Stimulated activated naive CD8-positive, alpha-beta T cell treated with anti-CD3 and anti-CD28 coated beads, Interleukin-15, Interleukin-2, amounts not matched to agents 100 ng/mL and 50 ng/mL, for 24 hours (primary cell): ENCODE measurements at regions not wholly inside any gene's neighbourhood (a gene's known extent, or its start where the extent isn't known, plus 50 kb on each side); places are given as distances from the start of the nearest gene placed in this dataset.

Experiments used
- H3K27ac Mint-ChIP-seq: one replicate; pipeline ENCODE4 v1.8.0; 2021; ENCODE audit warnings: mild to moderate bottlenecking, mixed read lengths
- H3K27me3 Mint-ChIP-seq: one replicate; pipeline ENCODE4 v1.8.0; 2021; ENCODE audit warnings: mixed read lengths
- H3K36me3 Mint-ChIP-seq: one replicate; pipeline ENCODE4 v1.8.0; 2021; ENCODE audit warnings: low read depth, mixed read lengths
- H3K4me1 Mint-ChIP-seq: one replicate; pipeline ENCODE4 v1.8.0; 2021; ENCODE audit warnings: low read depth, mixed read lengths
- H3K4me3 Mint-ChIP-seq: one replicate; pipeline ENCODE4 v1.8.0; 2021; ENCODE audit warnings: mild to moderate bottlenecking, mixed read lengths
- H3K9me3 Mint-ChIP-seq: one replicate; pipeline ENCODE4 v1.8.0; 2021; ENCODE audit warnings: mixed read lengths

DNA sequence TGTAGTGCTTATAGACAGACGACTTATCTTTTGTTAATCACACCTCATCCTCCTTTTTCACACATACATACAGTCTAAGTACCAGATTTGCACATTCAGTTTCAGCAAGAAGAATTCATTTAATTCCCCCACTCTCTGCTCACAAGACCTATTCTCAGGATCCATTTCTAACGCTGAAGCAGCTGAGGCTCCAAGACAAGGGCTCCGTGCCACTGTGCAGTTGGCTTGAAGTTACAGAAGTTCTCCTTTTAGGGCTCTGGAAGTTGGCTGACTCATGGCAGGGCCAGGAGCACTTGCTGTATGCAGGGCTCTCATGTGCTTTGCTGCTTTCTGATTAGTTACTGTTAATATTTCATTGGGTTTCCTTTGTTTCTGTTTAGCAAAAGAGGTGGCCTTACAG, 1566.9 kb upstream of the TMEM132C start:
- H3K9me3 Mint-ChIP-seq: peaks cover 10% of the 10 kb centered on the region
- no peak overlapping the region for H3K4me3 Mint-ChIP-seq
- H3K27ac Mint-ChIP-seq: no peak overlapping the region
- no peaks in the 10 kb centered on the region for H3K4me1 Mint-ChIP-seq
- H3K36me3 Mint-ChIP-seq: no peaks in the 10 kb centered on the region
- H3K27me3 Mint-ChIP-seq: no peaks in the 10 kb centered on the region

DNA sequence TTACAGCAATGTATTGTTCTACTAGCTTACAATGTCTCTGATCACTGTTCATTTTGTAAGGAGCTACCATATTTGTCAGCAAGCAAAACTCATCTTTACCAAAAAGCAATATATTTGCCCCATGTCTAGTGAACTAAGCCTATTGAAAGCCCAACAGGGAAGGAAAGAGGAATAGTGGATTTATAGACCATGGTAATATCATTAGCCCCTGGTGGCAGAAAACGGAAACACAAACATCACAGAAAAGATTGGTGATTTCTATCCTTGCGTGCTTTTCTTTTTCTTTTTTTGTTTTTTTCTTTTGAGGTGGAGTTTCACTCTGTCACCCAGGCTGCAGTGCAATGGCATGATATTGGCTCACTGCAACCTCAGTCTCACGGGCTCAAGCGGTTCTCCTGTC, 1562.4 kb upstream of the TMEM132C start:
- H3K27ac Mint-ChIP-seq: no peak overlapping the region
- no peak overlapping the region for H3K4me3 Mint-ChIP-seq
- H3K4me1 Mint-ChIP-seq: no peaks in the 10 kb centered on the region
- H3K36me3 Mint-ChIP-seq: no peaks in the 10 kb centered on the region
- H3K9me3 Mint-ChIP-seq: peaks cover 10% of the 10 kb centered on the region
- peaks cover 3% of the 10 kb centered on the region for H3K27me3 Mint-ChIP-seq

GRCh38 chr12:126706300-126706699, 1560.7 kb upstream of the TMEM132C start:
- H3K36me3 Mint-ChIP-seq: no peaks in the 10 kb centered on the region
- peaks cover 4% of the 10 kb centered on the region for H3K9me3 Mint-ChIP-seq
- no peak overlapping the region for H3K4me3 Mint-ChIP-seq
- no peak overlapping the region for H3K27ac Mint-ChIP-seq
- no peaks in the 10 kb centered on the region for H3K4me1 Mint-ChIP-seq
- peaks cover 3% of the 10 kb centered on the region for H3K27me3 Mint-ChIP-seq

GRCh38 chr12:126708492-126708896, 1558.5 kb upstream of the TMEM132C start:
- Mint-ChIP-seq H3K4me1 (no peaks in the 10 kb centered on the region), H3K27me3 (peaks cover 3% of the 10 kb centered on the region), H3K36me3 (no peaks in the 10 kb centered on the region), H3K4me3 (no peak overlapping the region), H3K27ac (no peak overlapping the region), H3K9me3 (no peaks in the 10 kb centered on the region)

GRCh38 chr12:126718365-126718764, 1548.6 kb upstream of the TMEM132C start:
- Mint-ChIP-seq H3K4me3 (no peak overlapping the region), H3K27ac (no peak overlapping the region), H3K4me1 (no peaks in the 10 kb centered on the region), H3K27me3 (no peaks in the 10 kb centered on the region), H3K9me3 (peaks cover 9% of the 10 kb centered on the region), H3K36me3 (no peaks in the 10 kb centered on the region)

GRCh38 chr12:126719912-126720705, 1546.9 kb upstream of the TMEM132C start:
- no peak overlapping the region for H3K27ac Mint-ChIP-seq
- H3K36me3 Mint-ChIP-seq: no peaks in the 10 kb centered on the region
- H3K4me1 Mint-ChIP-seq: no peaks in the 10 kb centered on the region
- H3K27me3 Mint-ChIP-seq: peaks cover 14% of the 10 kb centered on the region
- H3K4me3 Mint-ChIP-seq: no peak overlapping the region
- peaks cover 17% of the 10 kb centered on the region for H3K9me3 Mint-ChIP-seq

DNA sequence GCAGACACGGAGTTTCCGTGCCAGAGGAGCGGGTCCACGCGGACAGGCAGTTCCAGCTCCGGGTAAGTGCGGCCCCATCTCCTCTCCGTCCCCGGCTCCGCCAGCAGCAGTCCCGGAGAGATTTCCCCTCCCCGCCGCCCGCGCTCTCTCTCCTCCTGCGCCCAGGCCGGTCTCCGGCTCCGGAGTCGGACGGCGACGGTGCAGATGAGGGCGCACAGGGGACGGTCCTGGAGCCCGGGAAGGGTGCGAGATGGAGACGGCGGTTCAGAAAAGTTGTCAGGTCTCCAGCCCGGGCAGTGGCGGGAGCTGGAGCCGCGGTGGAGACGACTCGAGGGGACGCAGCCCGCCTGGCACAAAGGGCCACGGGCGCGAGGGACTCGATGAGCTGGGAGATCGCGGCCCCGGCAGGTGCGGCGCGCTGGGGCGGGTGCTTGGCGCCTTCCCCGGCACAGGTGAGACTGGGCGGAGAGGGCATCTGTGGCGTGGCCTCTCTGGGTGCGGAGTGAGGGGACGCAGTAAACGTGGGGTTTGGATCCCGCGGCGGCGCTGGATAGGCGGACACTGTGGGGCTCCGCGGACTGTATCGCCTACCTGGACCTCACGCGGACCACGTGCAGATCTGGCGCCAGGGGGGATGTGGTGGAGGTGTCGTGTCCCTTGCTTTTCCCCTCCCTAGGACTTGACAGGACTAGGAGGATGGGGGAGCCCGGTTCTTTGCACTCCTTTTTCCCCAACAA, 1540.3 kb upstream of the TMEM132C start:
- H3K27ac Mint-ChIP-seq: no peak overlapping the region
- no peaks in the 10 kb centered on the region for H3K36me3 Mint-ChIP-seq
- no peaks in the 10 kb centered on the region for H3K4me1 Mint-ChIP-seq
- peaks cover 30% of the 10 kb centered on the region for H3K27me3 Mint-ChIP-seq
- no peak overlapping the region for H3K4me3 Mint-ChIP-seq
- H3K9me3 Mint-ChIP-seq: peaks cover 13% of the 10 kb centered on the region

DNA sequence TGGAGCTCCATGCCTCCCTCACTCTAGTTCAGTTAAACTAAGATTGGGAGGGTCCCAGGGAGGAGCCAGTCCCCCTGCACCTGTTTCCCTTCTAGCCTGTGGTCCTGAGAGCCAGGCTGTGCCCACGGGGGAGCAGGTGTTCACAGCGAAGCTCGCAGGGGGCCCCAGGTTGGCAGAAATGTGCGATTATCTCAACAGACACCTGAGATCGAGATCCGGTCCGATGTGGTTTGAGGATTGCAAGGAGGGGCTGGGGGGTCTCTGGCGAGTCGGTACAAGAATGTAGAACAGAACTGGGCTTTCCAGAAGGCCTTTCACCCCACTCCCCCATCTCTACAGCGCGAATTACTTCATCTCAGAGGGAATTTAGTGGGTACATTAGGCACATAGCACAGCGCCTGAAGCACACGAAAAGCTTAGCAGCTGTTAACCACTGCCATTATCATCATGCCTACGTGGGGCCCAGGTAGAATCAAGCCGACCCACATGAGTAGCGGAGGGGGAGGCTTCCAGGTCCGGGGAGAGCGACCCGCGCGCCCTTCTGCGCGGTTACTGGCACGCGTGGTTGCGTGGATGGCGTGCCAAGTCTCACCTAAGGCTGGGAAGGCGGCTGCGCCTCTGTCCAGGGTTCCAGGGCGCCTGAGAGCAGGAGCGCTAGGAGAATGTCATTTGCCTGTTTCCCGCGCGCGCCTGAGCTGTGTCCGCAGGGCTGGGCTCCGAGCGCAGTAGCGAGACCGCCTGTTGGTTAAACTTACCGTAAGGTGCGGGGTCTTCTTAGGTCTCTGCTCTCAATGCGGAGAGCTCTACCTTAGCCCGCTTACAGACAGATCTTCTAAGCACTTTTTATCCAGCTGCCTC, 1539.5 kb upstream of the TMEM132C start:
- Mint-ChIP-seq H3K9me3 (peaks cover 13% of the 10 kb centered on the region), H3K36me3 (no peaks in the 10 kb centered on the region), H3K27me3 (peaks cover 30% of the 10 kb centered on the region), H3K27ac (no peak overlapping the region), H3K4me1 (no peaks in the 10 kb centered on the region), H3K4me3 (no peak overlapping the region)

GRCh38 chr12:126734296-126734695, 1532.7 kb upstream of the TMEM132C start:
- Mint-ChIP-seq H3K4me1 (no peaks in the 10 kb centered on the region), H3K27ac (no peak overlapping the region), H3K36me3 (no peaks in the 10 kb centered on the region), H3K27me3 (no peaks in the 10 kb centered on the region), H3K4me3 (no peak overlapping the region), H3K9me3 (no peaks in the 10 kb centered on the region)

GRCh38 chr12:126734710-126735109, 1532.3 kb upstream of the TMEM132C start:
- H3K4me3 Mint-ChIP-seq: no peak overlapping the region

DNA sequence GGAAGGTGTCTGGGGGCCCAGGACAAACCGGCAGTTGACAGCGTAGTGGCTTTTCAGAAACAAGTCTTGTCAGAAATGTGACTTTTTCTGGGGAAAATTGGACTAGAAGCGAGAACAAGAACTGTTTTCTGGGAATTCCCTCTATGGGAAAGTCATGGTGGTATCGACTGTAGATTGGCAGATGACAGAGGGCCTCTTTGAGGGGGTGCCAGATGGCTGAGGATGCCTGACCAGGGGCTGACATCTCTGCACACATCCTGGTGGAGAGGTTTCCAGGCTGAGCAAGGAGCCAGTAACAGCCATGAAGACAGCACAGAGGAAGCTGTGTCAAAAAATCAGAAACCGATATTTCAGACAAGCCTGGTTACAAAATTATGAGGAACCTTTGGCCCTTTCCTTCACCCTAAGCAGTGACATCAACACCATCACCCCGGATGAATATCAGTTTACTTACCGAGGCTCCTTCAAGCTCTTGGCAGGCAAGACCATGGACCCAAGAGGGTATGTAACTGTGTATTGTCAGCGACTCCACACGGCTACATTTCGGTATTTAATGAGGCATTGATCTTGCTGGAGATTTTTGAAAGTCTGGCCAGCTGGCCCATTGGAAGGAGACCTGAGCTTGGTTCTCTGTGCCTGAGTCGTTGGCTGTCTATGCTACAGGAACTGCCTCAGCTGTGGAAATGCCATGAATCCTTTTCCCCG, 1525.3 kb upstream of the TMEM132C start:
- H3K27ac Mint-ChIP-seq: no peak overlapping the region
- H3K36me3 Mint-ChIP-seq: no peaks in the 10 kb centered on the region

More at GRCh38 chr12:126734710-126735109, 1532.3 kb upstream of the TMEM132C start:
- H3K4me1 Mint-ChIP-seq: no peaks in the 10 kb centered on the region
- H3K27me3 Mint-ChIP-seq: no peaks in the 10 kb centered on the region
- H3K9me3 Mint-ChIP-seq: no peaks in the 10 kb centered on the region
- no peak overlapping the region for H3K27ac Mint-ChIP-seq
- H3K36me3 Mint-ChIP-seq: no peaks in the 10 kb centered on the region

GRCh38 chr12:126742241-126742641, 1524.7 kb upstream of the TMEM132C start:
- no peaks in the 10 kb centered on the region for H3K36me3 Mint-ChIP-seq
- H3K4me1 Mint-ChIP-seq: no peaks in the 10 kb centered on the region
- H3K27ac Mint-ChIP-seq: no peak overlapping the region
- H3K4me3 Mint-ChIP-seq: no peak overlapping the region
- no peaks in the 10 kb centered on the region for H3K27me3 Mint-ChIP-seq
- H3K9me3 Mint-ChIP-seq: no peaks in the 10 kb centered on the region

More for the DNA sequence above, 1525.3 kb upstream of the TMEM132C start:
- no peaks in the 10 kb centered on the region for H3K27me3 Mint-ChIP-seq
- no peaks in the 10 kb centered on the region for H3K9me3 Mint-ChIP-seq
- no peaks in the 10 kb centered on the region for H3K4me1 Mint-ChIP-seq
- H3K4me3 Mint-ChIP-seq: no peak overlapping the region

DNA sequence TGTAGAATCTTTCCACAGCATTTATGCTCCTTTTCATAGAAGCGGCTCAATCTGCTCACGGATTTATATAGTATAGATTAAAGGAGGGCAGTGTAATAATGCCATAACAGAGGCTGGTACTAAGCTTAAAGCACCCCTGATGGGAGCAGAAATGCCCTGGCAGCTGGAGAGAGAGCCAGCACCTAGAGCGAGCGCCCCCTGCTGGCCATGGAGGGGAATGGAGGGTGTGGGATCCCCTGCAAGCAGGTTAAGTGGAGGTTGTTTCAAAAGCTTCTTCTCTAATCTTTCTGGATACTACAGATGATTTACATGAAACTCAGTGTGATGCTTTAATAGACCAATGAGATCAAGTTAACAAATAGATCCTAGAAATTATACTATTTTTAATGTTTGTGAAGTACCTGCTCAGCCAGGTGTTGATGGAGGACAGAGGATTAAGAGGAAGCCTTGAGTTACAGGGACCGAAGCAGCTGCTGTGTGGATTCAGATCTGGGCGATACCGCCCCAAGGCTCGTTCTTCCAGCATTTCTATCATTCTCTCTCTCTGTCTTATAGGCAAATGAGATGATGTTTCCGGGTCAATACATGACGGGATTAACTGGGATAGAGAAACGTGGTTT, 1519.3 kb upstream of the TMEM132C start:
- no peak overlapping the region for H3K27ac Mint-ChIP-seq
- no peaks in the 10 kb centered on the region for H3K4me1 Mint-ChIP-seq
- H3K36me3 Mint-ChIP-seq: no peaks in the 10 kb centered on the region
- H3K9me3 Mint-ChIP-seq: peaks cover 6% of the 10 kb centered on the region
- no peaks in the 10 kb centered on the region for H3K27me3 Mint-ChIP-seq
- H3K4me3 Mint-ChIP-seq: no peak overlapping the region

DNA sequence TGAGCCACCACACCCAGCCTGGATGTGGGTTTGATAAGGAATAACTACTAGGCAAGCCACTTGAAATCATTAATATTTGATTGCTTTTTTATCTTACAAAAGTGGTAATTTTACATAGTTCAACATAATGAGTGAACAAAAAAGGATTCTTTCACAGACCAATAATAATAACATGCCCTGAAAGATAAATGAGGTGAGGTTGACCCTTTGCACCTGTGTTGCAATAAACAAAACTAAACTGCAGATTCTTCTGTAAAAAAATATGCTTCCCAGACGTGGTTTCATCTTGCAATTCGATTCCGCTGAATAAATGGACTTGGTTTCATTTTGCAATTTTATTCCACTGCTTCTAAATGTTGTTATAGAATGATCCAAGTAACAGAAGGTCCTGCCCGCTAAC, 1514.9 kb upstream of the TMEM132C start:
- Mint-ChIP-seq H3K27me3 (no peaks in the 10 kb centered on the region), H3K4me1 (no peaks in the 10 kb centered on the region), H3K9me3 (peaks cover 13% of the 10 kb centered on the region), H3K27ac (no peak overlapping the region), H3K4me3 (no peak overlapping the region), H3K36me3 (peaks cover 4% of the 10 kb centered on the region)
